ENCODE measurements at regions not wholly inside any gene's neighbourhood (a gene's known extent, or its start where the extent isn't known, plus 50 kb on each side); places are given as distances from the start of the nearest gene placed in this dataset.
A peak's percentile ranks its signal among the peaks of the same experiment; 100 is the strongest.
"Not testable (repeated sequence)": the region's sequence is repeated elsewhere in the genome, so short reads cannot be mapped to it uniquely, and the experiment has no call there.

GRCh38 chrX:39779952-39780783 lies 317.6 kb downstream of the BCOR start:
- DNase-seq = peak; percentile 19 to 48

- DNase-seq = no peak
Observed at GRCh38 chrX:39782276-39782675, 315.5 kb downstream of the BCOR start.

GRCh38 chrX:39787999-39788398 lies 309.8 kb downstream of the BCOR start:
- DNase-seq = no peak

GRCh38 chrX:39788521-39788920 lies 309.2 kb downstream of the BCOR start:
- DNase-seq = peak; percentile 39 to 53

GRCh38 chrX:39791691-39792090 lies 306.1 kb downstream of the BCOR start:
- no peak for DNase-seq

- DNase-seq = no peak
Observed at GRCh38 chrX:39795605-39796004, 302.2 kb downstream of the BCOR start.

- DNase-seq = peak in 1 of 2 donors; percentile 27
Observed at GRCh38 chrX:39796856-39797255, 300.9 kb downstream of the BCOR start.

- not testable (repeated sequence) for DNase-seq
Observed at GRCh38 chrX:39798488-39798887, 299.3 kb downstream of the BCOR start.

GRCh38 chrX:39802354-39802753 lies 295.4 kb downstream of the BCOR start:
- DNase-seq = peak in 1 of 2 donors; percentile 10

- no peak for DNase-seq
Observed at GRCh38 chrX:39802908-39803307, 294.9 kb downstream of the BCOR start.

GRCh38 chrX:39805022-39805421 lies 292.7 kb downstream of the BCOR start:
- no peak for DNase-seq

GRCh38 chrX:39805825-39806224 lies 291.9 kb downstream of the BCOR start:
- no peak for DNase-seq

- DNase-seq = no peak
Observed at GRCh38 chrX:39808471-39808917, 289.3 kb downstream of the BCOR start.

- DNase-seq = peak in 1 of 2 donors; percentile 33
Observed at GRCh38 chrX:39809331-39809730, 288.4 kb downstream of the BCOR start.

GRCh38 chrX:39810901-39811300 lies 286.9 kb downstream of the BCOR start:
- DNase-seq = no peak

GRCh38 chrX:39811376-39811775 lies 286.4 kb downstream of the BCOR start:
- peak in 1 of 2 donors; percentile 14 for DNase-seq

- DNase-seq = no peak
Observed at GRCh38 chrX:39813631-39814277, 284.0 kb downstream of the BCOR start.

GRCh38 chrX:39814391-39814790 lies 283.4 kb downstream of the BCOR start:
- peak; percentile 20 to 29 for DNase-seq

GRCh38 chrX:39815631-39816030 lies 282.1 kb downstream of the BCOR start:
- peak; percentile 56 to 62 for DNase-seq

- DNase-seq = no peak
Observed at GRCh38 chrX:39816871-39817731, 280.7 kb downstream of the BCOR start.

- no peak for DNase-seq
Observed at GRCh38 chrX:39817754-39818470, 279.8 kb downstream of the BCOR start.

- no peak for DNase-seq
Observed at GRCh38 chrX:39818750-39819149, 279.0 kb downstream of the BCOR start.

All from inflammatory macrophage (primary cell).